Loucy (cell line): ENCODE measurements at regions not wholly inside any gene's neighbourhood (a gene's known extent, or its start where the extent isn't known, plus 50 kb on each side); places are given as distances from the start of the nearest gene placed in this dataset.

Source experiments
- H2AFZ ChIP-seq: fragments of 200-600 bp; sonication (generic); 2 replicates; pipeline ENCODE4 v1.6.0; 2016; ENCODE audit warnings: antibody characterized with exemption, mild to moderate bottlenecking, low read length, moderate library complexity
- H3F3A ChIP-seq: fragments of 200-600 bp; 2 replicates; pipeline ENCODE4 v1.6.0; 2016; ENCODE audit warnings: antibody characterized with exemption, low read depth, mild to moderate bottlenecking
- H3K27me3 ChIP-seq: fragments of 200-600 bp; sonication (generic); 2 replicates; pipeline ENCODE4 v1.6.1; 2014; ENCODE audit warnings: low read length, mild to moderate bottlenecking; ENCODE audit not compliant: insufficient read depth, poor library complexity, severe bottlenecking
- H3K36me3 ChIP-seq: fragments of 200-600 bp; sonication (generic); 2 replicates; pipeline ENCODE4 v1.6.1; 2016; ENCODE audit warnings: low read length; ENCODE audit not compliant: insufficient read depth
- H3K4me1 ChIP-seq: fragments of 200-600 bp; sonication (generic); 2 replicates; pipeline ENCODE4 v1.5.1; 2014; ENCODE audit warnings: low read length, mild to moderate bottlenecking; ENCODE audit not compliant: insufficient read depth, poor library complexity, severe bottlenecking
- H3K4me2 ChIP-seq: fragments of 200-600 bp; sonication (generic); 2 replicates; pipeline ENCODE4 v1.6.0; 2014; ENCODE audit warnings: antibody characterized with exemption, low read length, low read depth, mild to moderate bottlenecking; ENCODE audit not compliant: poor library complexity, severe bottlenecking
- H3K4me3 ChIP-seq: fragments of 200-600 bp; sonication (generic); 2 replicates; pipeline ENCODE4 v1.5.1; 2014; ENCODE audit warnings: low read length, mild to moderate bottlenecking, mixed read lengths; ENCODE audit not compliant: poor library complexity, severe bottlenecking
- H3K79me2 ChIP-seq: fragments of 200-600 bp; sonication (generic); 2 replicates; pipeline ENCODE4 v1.6.1; 2014; ENCODE audit warnings: low read length; ENCODE audit not compliant: insufficient read depth
- H3K9ac ChIP-seq: fragments of 200-600 bp; sonication (generic); 2 replicates; pipeline ENCODE4 v1.6.0; 2014; ENCODE audit warnings: mild to moderate bottlenecking, low read depth, low read length, moderate library complexity; ENCODE audit not compliant: poor library complexity, severe bottlenecking
- H3K9me2 ChIP-seq: fragments of 200-600 bp; sonication (generic); replicated peaks from 2 replicates; pipeline ENCODE4 v1.6.1; 2016; ENCODE audit warnings: low read depth, low read length, mixed read lengths
- H3K9me3 ChIP-seq: fragments of 200-600 bp; sonication (generic); 2 replicates; pipeline ENCODE4 v1.6.1; 2014; ENCODE audit warnings: mild to moderate bottlenecking, antibody characterized with exemption, low read length, low read depth; ENCODE audit not compliant: insufficient read depth
- H4K20me1 ChIP-seq: fragments of 200-600 bp; sonication (generic); 2 replicates; pipeline ENCODE4 v1.6.0; 2014; ENCODE audit warnings: antibody characterized with exemption, low read length, mild to moderate bottlenecking; ENCODE audit not compliant: insufficient read depth, poor library complexity, severe bottlenecking
- CTCF ChIP-seq: fragments of 200-600 bp; sonication (generic); conservative IDR thresholded peaks from 2 replicates; pipeline ENCODE4 v1.5.1; 2014; ENCODE audit warnings: mild to moderate bottlenecking, antibody characterized with exemption, low read length
- EZH2phosphoT487 ChIP-seq: fragments of 200-600 bp; IDR thresholded peaks from 2 replicates; pipeline ENCODE4 v1.6.1; 2018; ENCODE audit warnings: antibody characterized with exemption, mild to moderate bottlenecking, moderate library complexity, borderline replicate concordance

GRCh38 chr3:187939891-187940290, 194.6 kb upstream of the BCL6 start:
- Histone ChIP-seq H3K36me3 (no peaks in the 10 kb centered on the region), H3K9me3 (no peaks in the 10 kb centered on the region), H3K4me1 (peaks cover 38% of the 10 kb centered on the region), H3K27me3 (no peaks in the 10 kb centered on the region), H2AFZ (no peak overlapping the region), H3K4me2 (no peak overlapping the region), H3K79me2 (no peaks in the 10 kb centered on the region), H3K9me2 (no peaks in the 10 kb centered on the region), H4K20me1 (no peaks in the 10 kb centered on the region), H3F3A (no peaks in the 10 kb centered on the region), H3K9ac (no peak overlapping the region), H3K4me3 (no peak overlapping the region)
- TF ChIP-seq CTCF (no peak), EZH2phosphoT487 (no peak)

DNA sequence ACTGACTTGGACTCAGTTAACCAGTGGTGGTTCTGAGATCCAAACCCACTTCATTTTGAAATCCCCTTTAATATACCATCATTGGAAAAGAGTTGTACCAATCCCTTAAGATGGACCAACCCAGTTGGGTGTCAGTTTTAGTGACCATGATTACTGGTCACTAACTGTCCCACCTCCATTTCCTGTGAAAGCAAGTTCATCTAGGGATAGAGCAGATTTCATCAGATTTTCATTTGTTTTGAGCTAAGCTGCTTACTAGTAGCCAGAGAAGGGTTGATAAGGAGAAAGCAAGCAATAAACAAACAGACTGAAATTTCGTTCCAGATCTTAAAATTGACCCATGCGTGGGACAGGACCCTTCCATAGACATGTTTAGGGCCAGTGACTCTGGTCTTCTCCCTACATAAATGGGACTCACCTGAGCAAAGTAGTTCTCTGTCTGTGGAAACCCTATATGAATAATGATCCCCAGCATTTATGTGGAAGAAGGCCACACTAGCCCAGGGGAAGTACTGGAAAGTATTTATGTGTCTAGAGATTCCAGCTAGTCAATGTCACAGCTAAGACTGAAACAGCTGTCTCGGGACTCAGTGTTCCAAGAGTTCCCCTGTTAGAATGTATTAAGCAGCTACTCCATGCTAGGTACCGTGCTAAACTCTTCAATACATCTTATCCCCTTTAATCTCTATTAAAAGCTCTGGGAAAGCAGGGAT, 196.0 kb upstream of the BCL6 start:
- Histone ChIP-seq H3K9ac (no peak overlapping the region), H3K36me3 (no peaks in the 10 kb centered on the region), H3K79me2 (no peaks in the 10 kb centered on the region), H4K20me1 (no peaks in the 10 kb centered on the region), H3K9me2 (no peaks in the 10 kb centered on the region), H3K4me3 (no peak overlapping the region), H3K9me3 (no peaks in the 10 kb centered on the region), H3K4me1 (peaks cover 38% of the 10 kb centered on the region), H3K27me3 (no peaks in the 10 kb centered on the region), H3K4me2 (no peak overlapping the region), H2AFZ (no peak overlapping the region), H3F3A (no peaks in the 10 kb centered on the region)
- TF ChIP-seq EZH2phosphoT487 (no peak), CTCF (no peak)

DNA sequence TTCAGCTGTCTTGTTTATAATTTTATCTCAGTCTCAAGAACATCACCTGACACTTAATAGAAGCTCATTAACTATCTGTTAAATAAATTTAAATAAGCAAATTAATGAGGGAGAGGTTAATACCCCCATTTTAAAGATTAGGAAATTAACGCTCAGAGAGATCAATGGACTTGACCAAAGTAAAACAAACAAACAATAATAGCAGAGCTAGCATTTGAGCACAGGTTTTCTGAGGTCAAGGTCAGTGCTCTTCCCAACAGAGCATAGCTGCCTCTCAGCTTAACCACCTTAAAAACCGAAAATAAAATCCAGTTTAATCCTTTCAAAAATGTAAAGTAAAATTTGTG, 196.6 kb upstream of the BCL6 start:
- H3K4me1 ChIP-seq: peaks cover 38% of the 10 kb centered on the region
- H3K9ac ChIP-seq: no peak overlapping the region
- no peak overlapping the region for H3K4me2 ChIP-seq
- H3K79me2 ChIP-seq: no peaks in the 10 kb centered on the region
- TF ChIP-seq EZH2phosphoT487: no peak
- TF ChIP-seq CTCF: no peak
- no peak overlapping the region for H3K4me3 ChIP-seq
- no peaks in the 10 kb centered on the region for H3K9me2 ChIP-seq
- H3K27me3 ChIP-seq: no peaks in the 10 kb centered on the region
- H4K20me1 ChIP-seq: no peaks in the 10 kb centered on the region
- no peaks in the 10 kb centered on the region for H3K36me3 ChIP-seq
- no peak overlapping the region for H2AFZ ChIP-seq
- no peaks in the 10 kb centered on the region for H3F3A ChIP-seq
- H3K9me3 ChIP-seq: no peaks in the 10 kb centered on the region
